Esophagus muscularis mucosa (tissue), 4 donors: ENCODE measurements at regions not wholly inside any gene's neighbourhood (a gene's known extent, or its start where the extent isn't known, plus 50 kb on each side); places are given as distances from the start of the nearest gene placed in this dataset.
"Not testable (repeated sequence)": the region's sequence is repeated elsewhere in the genome, so short reads cannot be mapped to it uniquely, and the experiment has no call there.

Experiments used
- DNase-seq: peaks from one replicate; pipeline ENCODE4 v3.0.0-alpha.2; 2017; ENCODE audit errors: extremely low spot score
- H3K27ac ChIP-seq, 4 donors: fragments of 200-600 bp; sonication (generic); replicated peaks in 1 of 4; 1 replicate in 3 of 4; 2 replicates in 1 of 4; pipeline ENCODE4 v1.5.1; 2016 to 2019; ENCODE audit warnings: mild to moderate bottlenecking in 1 of 4
- H3K27me3 ChIP-seq, 4 donors: fragments of 200-600 bp; sonication (generic); one replicate each; pipeline versions ENCODE4 v1.5.1 to v1.6.0; 2016 to 2019
- H3K36me3 ChIP-seq, 4 donors: fragments of 200-600 bp; sonication (generic); one replicate each; pipeline ENCODE4 v1.5.1; 2016 to 2019
- H3K4me1 ChIP-seq, 4 donors: fragments of 200-600 bp; sonication (generic); one replicate each; pipeline ENCODE4 v1.5.1; 2016 to 2019
- H3K4me3 ChIP-seq, 4 donors: fragments of 200-600 bp; sonication (generic); 1 replicate in 2 of 4; 2 replicates in 2 of 4; pipeline ENCODE4 v1.5.1; 2016 to 2019; ENCODE audit warnings: mild to moderate bottlenecking in 4 of 4, moderate library complexity in 1 of 4
- H3K9me3 ChIP-seq, 4 donors: fragments of 200-600 bp; sonication (generic); 1 replicate in 3 of 4; 2 replicates in 1 of 4; pipeline ENCODE4 v1.5.1; 2016 to 2019
- EP300 ChIP-seq: sonication (generic); formaldehyde crosslinking; IDR thresholded peaks from one replicate; pipeline ENCODE4 v1.6.1; 2017; ENCODE audit warnings: antibody characterized with exemption
- POLR2A ChIP-seq: fragments of 450-650 bp; IDR thresholded peaks from one replicate; pipeline ENCODE4 v1.6.1; 2017; ENCODE audit warnings: antibody characterized with exemption, moderate library complexity, mild to moderate bottlenecking, low read depth
- POLR2AphosphoS5 ChIP-seq, 2 donors: sonication (generic); formaldehyde crosslinking; IDR thresholded peaks; one replicate each; pipeline ENCODE4 v1.6.1; 2017; ENCODE audit warnings: antibody characterized with exemption in 2 of 2
- WGBS: methylation state at CpG from one replicate; pipeline ENCODE4 v1.1.5; 2018; 5-methylcytosine and 5-hydroxymethylcytosine counted together
- intact Hi-C: fragments of 100-400 bp; cut with DNase I; formaldehyde crosslinking; loops from one replicate; pipeline ENCODE4 v1.15.1; 2023
- TF ChIP-seq, protein P1 (sequence below), 3 experiments: fragments of 200-600 bp in 2 of 3; fragments of 450-650 bp in 1 of 3; sonication (generic) in 2 of 3; IDR thresholded peaks; one replicate each; pipeline ENCODE4 v1.5.1; 2017 to 2019; ENCODE audit warnings: antibody characterized with exemption in 3 of 3, mild to moderate bottlenecking in 2 of 3, moderate library complexity in 1 of 3

GRCh38 chr3:28151608-28152228, 89.7 kb upstream of the CMC1 start:
- H3K9me3 ChIP-seq: no peaks in the 10 kb centered on the region
- intact Hi-C loops: no loop called here
- DNase-seq: no peak
- H3K36me3 ChIP-seq: no peaks in the 10 kb centered on the region
- peaks cover 0 to 9% (median 4%) of the 10 kb centered on the region in 4 donors for H3K4me1 ChIP-seq
- TF ChIP-seq POLR2AphosphoS5 (IDR thresholded peaks at IDR 0.05) (no peak), POLR2A (no peak), EP300 (no peak)
- TF ChIP-seq, protein P1, sequence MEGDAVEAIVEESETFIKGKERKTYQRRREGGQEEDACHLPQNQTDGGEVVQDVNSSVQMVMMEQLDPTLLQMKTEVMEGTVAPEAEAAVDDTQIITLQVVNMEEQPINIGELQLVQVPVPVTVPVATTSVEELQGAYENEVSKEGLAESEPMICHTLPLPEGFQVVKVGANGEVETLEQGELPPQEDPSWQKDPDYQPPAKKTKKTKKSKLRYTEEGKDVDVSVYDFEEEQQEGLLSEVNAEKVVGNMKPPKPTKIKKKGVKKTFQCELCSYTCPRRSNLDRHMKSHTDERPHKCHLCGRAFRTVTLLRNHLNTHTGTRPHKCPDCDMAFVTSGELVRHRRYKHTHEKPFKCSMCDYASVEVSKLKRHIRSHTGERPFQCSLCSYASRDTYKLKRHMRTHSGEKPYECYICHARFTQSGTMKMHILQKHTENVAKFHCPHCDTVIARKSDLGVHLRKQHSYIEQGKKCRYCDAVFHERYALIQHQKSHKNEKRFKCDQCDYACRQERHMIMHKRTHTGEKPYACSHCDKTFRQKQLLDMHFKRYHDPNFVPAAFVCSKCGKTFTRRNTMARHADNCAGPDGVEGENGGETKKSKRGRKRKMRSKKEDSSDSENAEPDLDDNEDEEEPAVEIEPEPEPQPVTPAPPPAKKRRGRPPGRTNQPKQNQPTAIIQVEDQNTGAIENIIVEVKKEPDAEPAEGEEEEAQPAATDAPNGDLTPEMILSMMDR (IDR thresholded peaks at IDR 0.05): no peak
- no peaks in the 10 kb centered on the region for H3K27me3 ChIP-seq
- peak overlapping the region in 1 of 4 donors; percentile 20 for H3K27ac ChIP-seq
- H3K4me3 ChIP-seq: no peak overlapping the region

- WGBS: 47% methylated on average over 2 of the region's 2 CpGs
- Histone ChIP-seq H3K27me3 (no peaks in the 10 kb centered on the region), H3K27ac (no peak overlapping the region), H3K36me3 (no peaks in the 10 kb centered on the region), H3K4me3 (no peak overlapping the region), H3K4me1 (peaks cover 0 to 8% (median 2%) of the 10 kb centered on the region in 4 donors), H3K9me3 (peaks cover 0 to 21% (median 10%) of the 10 kb centered on the region in 4 donors)
- intact Hi-C loops: no loop called here
- no peak for DNase-seq
- TF ChIP-seq EP300 (no peak), POLR2AphosphoS5 (IDR thresholded peaks at IDR 0.05) (no peak), POLR2A (no peak)
- TF ChIP-seq, protein P1 (IDR thresholded peaks at IDR 0.05): no peak
Observed at GRCh38 chr3:28155631-28156030, 85.8 kb upstream of the CMC1 start.

DNA sequence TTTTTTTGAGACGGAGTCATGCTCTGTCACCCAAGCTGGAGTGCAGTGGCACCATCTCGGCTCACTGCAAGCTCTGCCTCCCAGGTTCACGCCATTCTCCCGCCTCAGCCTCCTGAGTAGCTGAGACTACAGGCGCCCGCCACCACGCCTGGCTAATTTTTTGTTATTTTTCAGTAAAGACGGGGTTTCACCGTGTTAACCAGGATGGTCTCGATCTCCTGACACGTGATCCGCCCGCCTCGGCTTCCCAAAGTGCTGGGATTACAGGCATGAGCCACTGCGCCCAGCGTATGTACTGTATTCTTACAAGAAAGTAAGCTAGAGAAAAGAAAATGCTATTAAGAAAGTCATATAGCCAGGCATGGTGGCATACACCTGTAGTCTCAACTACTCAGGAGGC, 84.8 kb upstream of the CMC1 start:
- H3K4me1 ChIP-seq, H3K27me3 ChIP-seq, DNase-seq, H3K27ac ChIP-seq, intact Hi-C loops, H3K4me3 ChIP-seq, H3K36me3 ChIP-seq: not testable (repeated sequence)
- WGBS: 94% methylated on average over 16 of the region's 16 CpGs
- H3K9me3 ChIP-seq: peaks cover 0 to 21% (median 10%) of the 10 kb centered on the region in 4 donors

- Histone ChIP-seq H3K4me1 (no peaks in the 10 kb centered on the region), H3K9me3 (no peaks in the 10 kb centered on the region), H3K36me3 (no peaks in the 10 kb centered on the region), H3K27ac (no peak overlapping the region), H3K4me3 (no peak overlapping the region), H3K27me3 (no peaks in the 10 kb centered on the region)
- DNase-seq: no peak
- TF ChIP-seq EP300: no peak
- TF ChIP-seq, protein P1 (IDR thresholded peaks at IDR 0.05): no peak
- no peak for TF ChIP-seq POLR2A
- TF ChIP-seq POLR2AphosphoS5 (IDR thresholded peaks at IDR 0.05): no peak
- WGBS: 46% methylated on average over 1 of the region's 1 CpG
- intact Hi-C loops: no loop called here
Observed at GRCh38 chr3:28171962-28172361, 69.5 kb upstream of the CMC1 start.

DNA sequence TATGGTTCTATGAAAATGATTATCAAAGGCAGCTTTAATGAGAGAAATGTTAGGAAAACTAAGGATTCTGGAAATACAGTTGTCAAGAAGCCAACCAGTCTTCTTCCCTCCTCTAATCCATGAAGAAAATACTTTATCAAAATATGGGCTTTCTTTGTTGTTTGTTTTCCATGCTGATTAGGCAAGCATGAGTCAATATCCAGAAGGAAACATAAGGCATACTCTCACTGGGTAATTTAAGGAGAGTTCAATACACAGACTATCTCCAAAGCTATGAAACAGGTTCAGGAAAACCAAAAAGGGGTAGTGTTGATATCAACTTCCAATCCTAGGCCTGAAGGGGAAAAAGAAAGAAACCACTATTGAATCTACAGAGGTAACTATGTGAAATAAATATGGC, 68.7 kb upstream of the CMC1 start:
- Histone ChIP-seq H3K27ac (no peak overlapping the region), H3K4me3 (no peak overlapping the region), H3K4me1 (no peaks in the 10 kb centered on the region), H3K27me3 (no peaks in the 10 kb centered on the region), H3K9me3 (no peaks in the 10 kb centered on the region), H3K36me3 (no peaks in the 10 kb centered on the region)
- intact Hi-C loops: no loop called here
- no peak for TF ChIP-seq POLR2AphosphoS5 (IDR thresholded peaks at IDR 0.05)
- no peak for TF ChIP-seq EP300
- no peak for TF ChIP-seq POLR2A
- TF ChIP-seq, protein P1 (IDR thresholded peaks at IDR 0.05): no peak
- DNase-seq: no peak
